T-cell (primary cell): ENCODE measurements at regions not wholly inside any gene's neighbourhood (a gene's known extent, or its start where the extent isn't known, plus 50 kb on each side); places are given as distances from the start of the nearest gene placed in this dataset.

Experiments
- ATAC-seq, 4 experiments: fragments of 200-7000 bp in 3 of 4; fragments of 150-1000 bp in 1 of 4; cut with Tn5 transposase; replicated peaks in 1 of 4; 1 replicate in 3 of 4; 2 replicates in 1 of 4; pipeline ENCODE4 v1.10.0; 2021; ENCODE audit warnings: moderate library complexity in 3 of 4, mild to moderate bottlenecking in 2 of 4, moderate number of reproducible peaks in 1 of 4
- CTCF ChIA-PET, 2 donors: fragments of 300-600 bp; sonication (Branson Sonifier 250); formaldehyde crosslinking; loops; one replicate each; lab custom pipeline; 2022; ENCODE audit warnings: antibody characterized with exemption in 2 of 2; lab: Charles Lee
- POLR2A ChIA-PET, 2 donors: fragments of 300-600 bp; sonication (Branson Sonifier 250); formaldehyde crosslinking; loops; one replicate each; lab custom pipeline; 2022; ENCODE audit warnings: antibody characterized with exemption in 2 of 2; lab: Charles Lee
- DNase-seq, 35 experiments: peaks; one replicate each; pipeline versions ENCODE4 v3.0.0 to v3.0.0-alpha.2; 2013 to 2023
- H3K27ac ChIP-seq: one replicate; pipeline ENCODE4 v1.5.1; 2013; ENCODE audit warnings: low read length
- H3K27me3 ChIP-seq, 2 experiments: replicated peaks in 1 of 2; 1 replicate in 1 of 2; 2 replicates in 1 of 2; pipeline versions ENCODE4 v1.6.1 to v1.7.0; 2013; ENCODE audit warnings: low read length in 1 of 2, mixed read lengths in 1 of 2; ENCODE audit not compliant: control insufficient read depth in 2 of 2, insufficient read depth in 2 of 2; ENCODE audit errors: extremely low read depth in 1 of 2
- H3K36me3 ChIP-seq, 2 donors: 1 replicate in 1 of 2; 2 replicates in 1 of 2; pipeline versions ENCODE4 v1.6.1 to v1.7.0; 2013; ENCODE audit warnings: low read length in 1 of 2; ENCODE audit not compliant: control insufficient read depth in 2 of 2, insufficient read depth in 1 of 2; ENCODE audit errors: extremely low read depth in 1 of 2
- H3K4me1 ChIP-seq, 2 experiments: 1 replicate in 1 of 2; 2 replicates in 1 of 2; pipeline versions ENCODE4 v1.6.1 to v1.7.0; 2013; ENCODE audit warnings: low read length in 2 of 2, mixed read lengths in 1 of 2; ENCODE audit not compliant: insufficient read depth in 2 of 2, control insufficient read depth in 1 of 2; ENCODE audit errors: extremely low read depth in 1 of 2
- H3K4me3 ChIP-seq, 2 donors: 1 replicate in 1 of 2; 2 replicates in 1 of 2; pipeline versions ENCODE4 v1.5.1 to v1.7.0; 2013; ENCODE audit warnings: mild to moderate bottlenecking in 2 of 2, low read length in 1 of 2, moderate library complexity in 1 of 2; ENCODE audit not compliant: control insufficient read depth in 1 of 2; ENCODE audit errors: extremely low read depth in 1 of 2
- H3K9me3 ChIP-seq: 2 replicates; pipeline ENCODE4 v1.7.0; 2013
- H3K27ac Mint-ChIP-seq, 2 donors: one replicate each; pipeline ENCODE4 v1.8.0; 2020 to 2021; ENCODE audit warnings: mild to moderate bottlenecking in 2 of 2, mixed read lengths in 2 of 2
- H3K27me3 Mint-ChIP-seq, 2 donors: one replicate each; pipeline ENCODE4 v1.8.0; 2021 to 2022; ENCODE audit warnings: mixed read lengths in 2 of 2
- H3K36me3 Mint-ChIP-seq: one replicate; pipeline ENCODE4 v1.8.0; 2021; ENCODE audit warnings: mixed read lengths
- H3K4me1 Mint-ChIP-seq, 3 donors: one replicate each; pipeline ENCODE4 v1.8.0; 2020 to 2022; ENCODE audit warnings: mixed read lengths in 3 of 3, mild to moderate bottlenecking in 1 of 3
- H3K4me3 Mint-ChIP-seq, 3 donors: one replicate each; pipeline ENCODE4 v1.8.0; 2020 to 2022; ENCODE audit warnings: mild to moderate bottlenecking in 3 of 3, mixed read lengths in 3 of 3, moderate library complexity in 3 of 3
- H3K9me3 Mint-ChIP-seq, 3 donors: one replicate each; pipeline ENCODE4 v1.8.0; 2020 to 2022; ENCODE audit warnings: mixed read lengths in 3 of 3
- WGBS: methylation state at CpG from one replicate; pipeline ENCODE4 v1.1.5; 2013; ENCODE audit warnings: missing lambda C conversion rate; ENCODE audit not compliant: insufficient coverage; 5-methylcytosine and 5-hydroxymethylcytosine counted together

GRCh38 chr5:124180875-124181461 is 565.5 kb downstream of the ZNF608 start:
- CTCF ChIA-PET, result no interaction called here
- Histone ChIP-seq H3K27ac (no peak overlapping the region), H3K9me3 (no peaks in the 10 kb centered on the region), H3K27me3 (no peaks in the 10 kb centered on the region), H3K36me3 (no peaks in the 10 kb centered on the region), H3K4me1 (no peaks in the 10 kb centered on the region), H3K4me3 (no peak overlapping the region)
- no peak for DNase-seq
- no peak overlapping the region for H3K27ac Mint-ChIP-seq
- H3K9me3 Mint-ChIP-seq, result peaks cover 0 to 3% (median 0%) of the 10 kb centered on the region in 3 donors
- H3K4me1 Mint-ChIP-seq, result no peaks in the 10 kb centered on the region
- no peak for ATAC-seq
- POLR2A ChIA-PET, result no interaction called here
- H3K27me3 Mint-ChIP-seq, result no peaks in the 10 kb centered on the region
- H3K36me3 Mint-ChIP-seq, result no peaks in the 10 kb centered on the region
- no peak overlapping the region for H3K4me3 Mint-ChIP-seq
- WGBS, result no CpG with 5 or more reads among the region's 2 CpGs

DNA sequence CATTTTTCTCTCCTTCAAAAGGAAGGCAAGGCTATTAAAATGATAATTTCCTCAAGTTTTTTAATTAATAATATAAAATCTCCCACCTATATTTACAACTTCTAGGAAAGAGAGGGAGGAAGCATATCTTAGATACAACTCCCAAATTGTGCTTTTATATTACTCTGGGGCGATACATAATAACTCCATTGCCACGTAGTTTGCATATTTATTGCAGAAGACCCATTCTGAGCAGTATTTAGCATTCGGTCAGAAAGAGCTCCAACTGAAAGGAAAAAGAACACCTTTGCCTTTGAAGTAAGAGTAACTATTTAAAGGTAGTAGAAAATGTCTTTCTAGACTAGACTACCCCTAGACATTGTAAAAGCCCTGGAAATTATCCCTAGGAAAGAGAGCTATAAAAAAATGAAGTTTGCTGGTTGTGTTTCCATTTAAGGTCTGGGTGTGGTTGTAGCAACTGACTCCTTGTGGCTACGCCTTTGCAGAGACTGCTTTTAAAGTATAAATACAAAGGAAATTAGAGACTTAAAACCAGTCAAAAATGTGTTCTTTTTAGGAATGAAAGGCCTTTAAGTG is 566.1 kb downstream of the ZNF608 start:
- no CpG with 5 or more reads among the region's 4 CpGs for WGBS
- ATAC-seq, result no peak
- POLR2A ChIA-PET, result no interaction called here

DNA sequence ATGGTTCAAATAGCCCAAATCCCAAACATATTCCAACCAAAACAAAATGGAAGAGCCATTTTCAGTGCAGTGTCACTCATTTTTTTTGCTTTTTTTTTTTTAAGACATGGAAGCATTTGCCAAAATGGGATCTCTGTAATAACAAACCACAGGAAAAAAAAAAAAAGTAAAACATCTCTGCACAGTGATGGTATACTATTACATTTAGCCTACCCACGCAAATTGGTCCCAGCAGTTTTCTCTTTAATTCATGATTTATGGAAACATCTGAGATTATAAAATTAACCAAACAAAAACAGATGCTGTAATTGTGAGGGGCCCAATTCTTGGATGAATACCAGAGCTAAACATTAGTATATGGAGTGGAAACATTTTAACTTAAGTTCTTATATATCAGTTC is 566.6 kb downstream of the ZNF608 start:
- Histone ChIP-seq H3K4me1 (no peaks in the 10 kb centered on the region), H3K4me3 (no peak overlapping the region), H3K27me3 (no peaks in the 10 kb centered on the region), H3K27ac (no peak overlapping the region), H3K9me3 (no peaks in the 10 kb centered on the region), H3K36me3 (no peaks in the 10 kb centered on the region)
- DNase-seq, result no peak
- WGBS, result no CpG with 5 or more reads among the region's 1 CpG
- no peak for ATAC-seq
- Mint-ChIP-seq H3K9me3 (peaks cover 0 to 3% (median 0%) of the 10 kb centered on the region in 3 donors), H3K4me1 (no peaks in the 10 kb centered on the region), H3K27ac (no peak overlapping the region), H3K27me3 (no peaks in the 10 kb centered on the region), H3K36me3 (no peaks in the 10 kb centered on the region), H3K4me3 (no peak overlapping the region)
- POLR2A ChIA-PET, result no interaction called here
- CTCF ChIA-PET, result no interaction called here

More for the DNA sequence above, 566.1 kb downstream of the ZNF608 start:
- Histone ChIP-seq H3K4me1 (no peaks in the 10 kb centered on the region), H3K36me3 (no peaks in the 10 kb centered on the region), H3K9me3 (no peaks in the 10 kb centered on the region), H3K4me3 (no peak overlapping the region), H3K27me3 (no peaks in the 10 kb centered on the region), H3K27ac (no peak overlapping the region)
- no peaks in the 10 kb centered on the region for H3K4me1 Mint-ChIP-seq
- no peaks in the 10 kb centered on the region for H3K27me3 Mint-ChIP-seq
- H3K27ac Mint-ChIP-seq, result no peak overlapping the region
- CTCF ChIA-PET, result no interaction called here
- DNase-seq, result no peak
- H3K36me3 Mint-ChIP-seq, result no peaks in the 10 kb centered on the region
- peaks cover 0 to 3% (median 0%) of the 10 kb centered on the region in 3 donors for H3K9me3 Mint-ChIP-seq
- no peak overlapping the region for H3K4me3 Mint-ChIP-seq

DNA sequence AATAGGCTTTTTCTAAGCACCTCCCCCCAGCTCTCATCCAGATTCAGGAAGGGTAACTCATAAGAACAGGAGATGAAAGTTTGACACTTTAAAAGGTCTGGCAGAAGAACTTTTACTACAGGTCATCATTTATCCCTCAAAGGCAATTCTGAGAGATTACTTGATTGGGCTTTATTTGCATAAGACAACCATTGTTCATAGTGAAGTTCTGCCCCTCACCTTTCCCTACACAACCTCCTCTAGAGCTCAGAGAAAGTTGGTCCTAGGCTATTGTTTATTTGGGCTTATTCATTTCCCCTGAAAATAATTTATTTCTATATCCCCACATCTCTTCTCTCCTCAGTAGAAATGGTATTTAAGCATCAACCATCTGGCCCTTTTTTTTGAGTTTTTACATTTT is 568.4 kb downstream of the ZNF608 start:
- Histone ChIP-seq H3K4me1 (no peaks in the 10 kb centered on the region), H3K9me3 (no peaks in the 10 kb centered on the region), H3K27ac (no peak overlapping the region), H3K36me3 (no peaks in the 10 kb centered on the region), H3K27me3 (no peaks in the 10 kb centered on the region), H3K4me3 (no peak overlapping the region)
- ATAC-seq (no peak), DNase-seq (no peak)
- H3K27me3 Mint-ChIP-seq, result no peaks in the 10 kb centered on the region
- ChIA-PET CTCF (no interaction called here), POLR2A (no interaction called here)
- peaks cover 0 to 4% (median 1%) of the 10 kb centered on the region in 3 donors for H3K9me3 Mint-ChIP-seq
- H3K27ac Mint-ChIP-seq, result no peak overlapping the region
- H3K36me3 Mint-ChIP-seq, result no peaks in the 10 kb centered on the region
- H3K4me1 Mint-ChIP-seq, result no peaks in the 10 kb centered on the region
- H3K4me3 Mint-ChIP-seq, result no peak overlapping the region

DNA sequence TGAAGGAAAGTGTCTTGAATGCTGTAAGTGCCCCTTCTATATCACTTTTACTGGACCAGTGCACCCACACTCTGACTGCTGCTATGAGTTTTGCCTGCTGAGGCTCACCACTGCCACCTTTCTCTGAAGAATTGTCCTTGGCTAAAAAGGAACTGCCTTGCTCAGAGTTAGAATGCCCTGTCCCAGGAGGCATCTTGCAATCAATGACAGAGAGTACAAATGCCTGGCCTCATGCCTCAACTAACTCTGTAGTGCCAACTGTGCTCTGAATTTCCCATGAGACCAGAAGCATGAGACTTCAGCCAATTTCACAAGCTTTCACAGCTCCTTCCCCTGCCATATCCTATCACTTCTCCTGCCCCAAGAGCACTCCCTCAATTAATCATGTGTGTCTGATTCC is 569.7 kb downstream of the ZNF608 start:
- Histone ChIP-seq H3K4me3 (no peak overlapping the region), H3K27ac (no peak overlapping the region), H3K27me3 (no peaks in the 10 kb centered on the region), H3K36me3 (no peaks in the 10 kb centered on the region), H3K9me3 (no peaks in the 10 kb centered on the region), H3K4me1 (no peaks in the 10 kb centered on the region)
- ChIA-PET POLR2A (no interaction called here), CTCF (no interaction called here)
- DNase-seq (no peak), ATAC-seq (no peak)
- no peak overlapping the region for H3K4me3 Mint-ChIP-seq
- no peaks in the 10 kb centered on the region for H3K27me3 Mint-ChIP-seq
- no peaks in the 10 kb centered on the region for H3K36me3 Mint-ChIP-seq
- no peaks in the 10 kb centered on the region for H3K4me1 Mint-ChIP-seq
- H3K27ac Mint-ChIP-seq, result no peak overlapping the region
- H3K9me3 Mint-ChIP-seq, result peaks cover 5 to 16% (median 13%) of the 10 kb centered on the region in 3 donors

- Mint-ChIP-seq H3K27me3 (no peaks in the 10 kb centered on the region), H3K27ac (no peak overlapping the region), H3K9me3 (peaks cover 8 to 28% (median 19%) of the 10 kb centered on the region in 3 donors), H3K36me3 (no peaks in the 10 kb centered on the region), H3K4me1 (no peaks in the 10 kb centered on the region), H3K4me3 (no peak overlapping the region)
- Histone ChIP-seq H3K27me3 (no peaks in the 10 kb centered on the region), H3K4me1 (no peaks in the 10 kb centered on the region), H3K9me3 (no peaks in the 10 kb centered on the region), H3K27ac (no peak overlapping the region), H3K4me3 (no peak overlapping the region), H3K36me3 (no peaks in the 10 kb centered on the region)
- DNase-seq (no peak), ATAC-seq (no peak)
- WGBS, result no CpG with 5 or more reads among the region's 1 CpG
- CTCF ChIA-PET, result no interaction called here
- POLR2A ChIA-PET, result interaction anchor here in 1 of 2 donors (0.5 kb wide), 1 partner anchor 771 kb away, joined by 3 read pairs; no protein-coding TSS in a partner anchor
Observed at GRCh38 chr5:124173386-124173785, 573.1 kb downstream of the ZNF608 start.
